AG08395 (cell line): ENCODE measurements at regions not wholly inside any gene's neighbourhood (a gene's known extent, or its start where the extent isn't known, plus 50 kb on each side); places are given as distances from the start of the nearest gene placed in this dataset.
"Not testable (repeated sequence)": the region's sequence is repeated elsewhere in the genome, so short reads cannot be mapped to it uniquely, and the experiment has no call there.

ENCODE experiments used
- DNase-seq: peaks from one replicate; pipeline ENCODE4 v3.0.0; 2012; ENCODE audit warnings: mixed read lengths, low spot score

GRCh38 chr3:197368821-197369220, 70.4 kb upstream of the DLG1 start:
- no peak for DNase-seq

GRCh38 chr3:197368330-197368729, 69.9 kb upstream of the DLG1 start:
- DNase-seq: no peak

GRCh38 chr3:197367081-197367780, 68.8 kb upstream of the DLG1 start:
- peak; percentile 74 for DNase-seq

GRCh38 chr3:197366301-197367044, 68.1 kb upstream of the DLG1 start:
- peak; percentile 54 for DNase-seq

GRCh38 chr3:197365586-197365985, 67.2 kb upstream of the DLG1 start:
- DNase-seq: no peak

GRCh38 chr3:197364410-197365071, 66.1 kb upstream of the DLG1 start:
- DNase-seq: no peak

- DNase-seq: no peak
Observed at GRCh38 chr3:197363553-197364409, 65.4 kb upstream of the DLG1 start.

- no peak for DNase-seq
Observed at GRCh38 chr3:197362081-197362480, 63.7 kb upstream of the DLG1 start.

- DNase-seq: not testable (repeated sequence)
Observed at GRCh38 chr3:197360095-197360494, 61.7 kb upstream of the DLG1 start.

- not testable (repeated sequence) for DNase-seq
Observed at GRCh38 chr3:197359476-197359875, 61.1 kb upstream of the DLG1 start.

GRCh38 chr3:197356741-197357140, 58.3 kb upstream of the DLG1 start:
- DNase-seq: no peak

GRCh38 chr3:197356275-197356674, 57.9 kb upstream of the DLG1 start:
- peak; percentile 67 for DNase-seq

- no peak for DNase-seq
Observed at GRCh38 chr3:197355713-197356112, 57.3 kb upstream of the DLG1 start.

- DNase-seq: peak; percentile 58
Observed at GRCh38 chr3:197354568-197355001, 56.2 kb upstream of the DLG1 start.

GRCh38 chr3:197353867-197354567, 55.6 kb upstream of the DLG1 start:
- DNase-seq: no peak

- DNase-seq: no peak
Observed at GRCh38 chr3:197353001-197353866, 54.8 kb upstream of the DLG1 start.

GRCh38 chr3:197352382-197352781, 54.0 kb upstream of the DLG1 start:
- DNase-seq: peak; percentile 84

- no peak for DNase-seq
Observed at GRCh38 chr3:197350446-197350845, 52.0 kb upstream of the DLG1 start.

- no peak for DNase-seq
Observed at GRCh38 chr3:197349368-197349767, 51.0 kb upstream of the DLG1 start.
